ENCODE measurements at regions not wholly inside any gene's neighbourhood (a gene's known extent, or its start where the extent isn't known, plus 50 kb on each side); places are given as distances from the start of the nearest gene placed in this dataset.

DNA sequence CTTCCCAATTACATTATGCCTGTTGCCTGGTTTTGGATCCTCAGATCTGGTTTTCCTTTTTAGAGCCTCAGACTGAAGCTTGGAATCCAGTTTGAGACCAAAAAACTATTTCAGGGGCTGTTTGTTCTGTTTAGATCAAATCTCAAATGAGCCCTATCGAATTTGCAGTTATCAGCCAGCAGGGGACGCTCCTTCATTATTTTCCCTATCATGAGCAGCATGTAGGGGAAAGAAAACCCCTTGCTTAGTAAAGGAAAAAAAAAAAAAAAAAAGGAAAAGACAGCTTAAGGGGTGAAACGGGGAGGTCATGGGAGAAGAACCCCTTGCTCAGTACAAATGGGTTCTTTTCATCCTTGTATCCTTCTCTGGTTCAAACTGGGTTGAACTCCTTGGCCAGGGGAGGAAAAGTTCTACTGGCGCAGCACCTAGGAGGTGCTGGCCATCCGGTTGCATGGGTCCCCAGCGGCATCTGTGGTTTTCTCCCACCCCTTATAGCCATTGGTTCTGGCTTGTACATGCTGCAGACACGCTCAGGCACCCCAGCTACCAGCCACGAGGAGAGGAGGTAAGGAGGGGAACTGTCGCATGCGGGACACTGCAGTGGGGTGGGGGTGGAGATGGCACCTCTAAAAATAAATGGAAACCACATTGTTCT lies 1375.1 kb upstream of the ALCAM start:
- H3K18ac ChIP-seq (ENCODE audit: extremely low read depth, low read length), result no peak overlapping the region
- no peak overlapping the region for H3K4me2 ChIP-seq (ENCODE audit: insufficient read depth in 1 of 2, low read depth in 2 of 2, low read length in 2 of 2)
- TF ChIP-seq RAD21 (IDR thresholded peaks at IDR 0.05 in 1 of 2, conservative IDR thresholded peaks at IDR 0.05 in 1 of 2; ENCODE audit: low read depth in 2 of 2, low read length in 2 of 2) (peak; percentile 70 to 75), RFX5 (IDR thresholded peaks at IDR 0.05; ENCODE audit: borderline replicate concordance, low read depth, low read length) (no peak), RBBP5 (IDR thresholded peaks at IDR 0.05; ENCODE audit: borderline replicate concordance, low read depth, low read length) (no peak), CBX5 (IDR thresholded peaks at IDR 0.05; ENCODE audit: low read depth, low read length) (no peak), TAF7 (optimal IDR thresholded peaks at IDR 0.05; ENCODE audit: borderline replicate concordance, low read depth, low read length) (no peak), CEBPB (IDR thresholded peaks at IDR 0.05; ENCODE audit: low read depth, low read length) (no peak), POU5F1 (IDR thresholded peaks at IDR 0.05; ENCODE audit: low read depth, low read length) (no peak)
- TF ChIP-seq, protein P1, sequence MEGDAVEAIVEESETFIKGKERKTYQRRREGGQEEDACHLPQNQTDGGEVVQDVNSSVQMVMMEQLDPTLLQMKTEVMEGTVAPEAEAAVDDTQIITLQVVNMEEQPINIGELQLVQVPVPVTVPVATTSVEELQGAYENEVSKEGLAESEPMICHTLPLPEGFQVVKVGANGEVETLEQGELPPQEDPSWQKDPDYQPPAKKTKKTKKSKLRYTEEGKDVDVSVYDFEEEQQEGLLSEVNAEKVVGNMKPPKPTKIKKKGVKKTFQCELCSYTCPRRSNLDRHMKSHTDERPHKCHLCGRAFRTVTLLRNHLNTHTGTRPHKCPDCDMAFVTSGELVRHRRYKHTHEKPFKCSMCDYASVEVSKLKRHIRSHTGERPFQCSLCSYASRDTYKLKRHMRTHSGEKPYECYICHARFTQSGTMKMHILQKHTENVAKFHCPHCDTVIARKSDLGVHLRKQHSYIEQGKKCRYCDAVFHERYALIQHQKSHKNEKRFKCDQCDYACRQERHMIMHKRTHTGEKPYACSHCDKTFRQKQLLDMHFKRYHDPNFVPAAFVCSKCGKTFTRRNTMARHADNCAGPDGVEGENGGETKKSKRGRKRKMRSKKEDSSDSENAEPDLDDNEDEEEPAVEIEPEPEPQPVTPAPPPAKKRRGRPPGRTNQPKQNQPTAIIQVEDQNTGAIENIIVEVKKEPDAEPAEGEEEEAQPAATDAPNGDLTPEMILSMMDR (IDR thresholded peaks at IDR 0.05; ENCODE audit: control extremely low read depth in 1 of 3, insufficient read depth in 1 of 3, low read depth in 1 of 3, low read length in 3 of 3), result peak in 2 of 3 experiments; percentile 46 to 58; a peak in 2 of 4 replicates
- no peak overlapping the region for H2BK20ac ChIP-seq (ENCODE audit: low read length)
- POLR2A ChIA-PET (ENCODE audit: partially characterized antibody), result no interaction called here
- no peaks in the 10 kb centered on the region for H3K79me1 ChIP-seq (ENCODE audit: low read depth, low read length)
- FAIRE-seq, result no peak
- H3K23me2 ChIP-seq (ENCODE audit: low read depth, low read length), result no peaks in the 10 kb centered on the region
- no peaks in the 10 kb centered on the region for H3K4me1 ChIP-seq (replicated peaks in 1 of 4; ENCODE audit: control insufficient read depth in 3 of 4, insufficient read depth in 4 of 4, low read length in 3 of 4)
- peak overlapping the region; percentile 50; the same call in 1 of the 2 replicates for H2BK12ac ChIP-seq (ENCODE audit: low read depth, low read length)
- no peak overlapping the region for H2BK5ac ChIP-seq (ENCODE audit: low read depth, low read length)
- no peak overlapping the region for H3K27ac ChIP-seq (ENCODE audit: low read depth, low read length)
- no peak overlapping the region for H3K56ac ChIP-seq (replicated peaks; ENCODE audit: insufficient read length, low read depth, low read length)
- H3K4ac ChIP-seq (replicated peaks; ENCODE audit: insufficient read length, low read depth, low read length), result no peak overlapping the region
- no peaks in the 10 kb centered on the region for H4K20me1 ChIP-seq (replicated peaks in 1 of 2; ENCODE audit: control insufficient read depth in 1 of 2, insufficient read depth in 2 of 2, low read length in 2 of 2)
- H3K14ac ChIP-seq (ENCODE audit: insufficient read length), result no peak overlapping the region
- H2BK120ac ChIP-seq (replicated peaks; ENCODE audit: low read depth, low read length), result no peak overlapping the region
- no peaks in the 10 kb centered on the region for H3K36me3 ChIP-seq (ENCODE audit: control insufficient read depth in 2 of 4, insufficient read depth in 4 of 4, low read length in 3 of 4)
- H2BK15ac ChIP-seq (ENCODE audit: low read length), result no peak overlapping the region
- no peaks in the 10 kb centered on the region for H3K9me3 ChIP-seq (ENCODE audit: insufficient read depth in 2 of 2, low read depth in 1 of 2, low read length in 1 of 2)
- no peak overlapping the region for H3K23ac ChIP-seq (ENCODE audit: insufficient read length)
- H3K4me3 ChIP-seq (ENCODE audit: extremely low read depth in 1 of 4, insufficient read depth in 2 of 4, low read depth in 3 of 4, low read length in 4 of 4), result no peak overlapping the region
- no peak overlapping the region for H4K91ac ChIP-seq (replicated peaks; ENCODE audit: insufficient read length, low read length)
- H2AK5ac ChIP-seq (ENCODE audit: low read depth, low read length), result no peak overlapping the region
- WGBS, 2 experiments (ENCODE audit: extremely low coverage in 1 of 2, insufficient coverage in 1 of 2, insufficient read length in 1 of 2, insufficient replicate concordance in 2 of 2, low coverage in 1 of 2, low lambda C conversion rate in 2 of 2, missing lambda C conversion rate in 1 of 2), result 66% methylated on average over 10 of the region's 10 CpGs; no CpG with 5 or more reads in 1 of the 2 experiments
- no peak overlapping the region for H3K9ac ChIP-seq (replicated peaks in 1 of 4; ENCODE audit: extremely low read depth in 1 of 4, low read depth in 3 of 4, low read length in 3 of 4)
- CTCF ChIA-PET (ENCODE audit: partially characterized antibody), result interaction anchor here (0.9 to 1.6 kb wide), 6 partner anchors 9 to 633 kb away, joined by 3 to 5 read pairs (median 4); no protein-coding TSS in a partner anchor
- H2AFZ ChIP-seq (ENCODE audit: low read length), result 0 out of 2 replicates have a peak overlapping the region, but pooled peaks have one; percentile 78
- H3K79me2 ChIP-seq (ENCODE audit: control insufficient read depth in 1 of 2, insufficient read depth in 2 of 2, low read length in 2 of 2), result no peaks in the 10 kb centered on the region
- peak in 1 of 2 experiments; percentile 52 for DNase-seq (ENCODE audit: low read depth in 1 of 2, low spot score in 2 of 2)
- H4K5ac ChIP-seq (ENCODE audit: insufficient read length, low read depth, low read length), result no peak overlapping the region
- H4K8ac ChIP-seq (ENCODE audit: extremely low read depth, insufficient read depth, low read length), result no peak overlapping the region; the same call in 1 of the 2 replicates
- H3K27me3 ChIP-seq (replicated peaks in 1 of 4; ENCODE audit: control insufficient read depth in 3 of 4, extremely low read depth in 1 of 4, insufficient read depth in 3 of 4, low read length in 3 of 4), result peaks cover 0 to 1% (median 0%) of the 10 kb centered on the region in 4 experiments; a peak in 1 of 7 replicates
